ENCODE measurements at regions not wholly inside any gene's neighbourhood (a gene's known extent, or its start where the extent isn't known, plus 50 kb on each side); places are given as distances from the start of the nearest gene placed in this dataset.
"Not testable (repeated sequence)": the region's sequence is repeated elsewhere in the genome, so short reads cannot be mapped to it uniquely, and the experiment has no call there.

DNA sequence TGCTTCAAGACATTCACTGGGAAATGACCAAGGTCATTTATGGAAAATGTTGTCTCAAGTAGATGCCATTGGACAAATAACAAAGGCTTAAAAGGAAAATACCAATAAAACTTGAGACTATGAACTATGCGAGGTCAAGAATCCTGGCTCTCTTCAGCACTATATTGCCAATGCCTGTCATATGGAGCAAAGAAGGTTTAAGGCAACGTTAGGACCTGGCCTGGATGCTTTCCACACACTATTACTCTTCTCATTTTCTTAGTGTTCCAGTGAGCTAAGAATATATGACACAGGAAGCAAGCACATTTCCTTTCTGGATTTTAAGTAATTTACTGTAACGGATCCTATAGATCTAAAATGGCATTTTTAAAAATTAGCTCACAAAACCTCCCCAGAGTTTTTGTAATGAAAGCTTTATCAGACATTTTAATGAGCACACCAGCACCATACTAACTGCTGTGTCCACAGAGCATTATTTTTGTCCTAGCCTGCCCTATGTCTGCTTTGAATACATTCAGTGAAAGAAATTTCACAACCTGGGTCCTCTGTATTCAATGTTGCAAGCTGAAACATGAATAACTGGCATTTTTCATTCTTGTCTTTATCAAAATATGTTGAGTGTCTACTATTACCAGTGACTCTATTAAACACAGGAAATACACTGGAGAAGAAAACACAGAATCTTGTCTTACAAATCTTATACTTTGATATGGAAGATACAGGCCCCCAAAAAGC is 315.6 kb downstream of the CETN3 start:
- Histone ChIP-seq H3K4me1 (ENCODE audit: insufficient read depth, low read length) (peaks cover 20% of the 10 kb centered on the region), H3K27me3 (ENCODE audit: control insufficient read depth in 1 of 2, insufficient read depth in 2 of 2, low read length in 2 of 2) (no peaks in the 10 kb centered on the region), H3K4me3 (ENCODE audit: low read depth in 1 of 2, low read length in 2 of 2) (no peak overlapping the region), H3K36me3 (ENCODE audit: insufficient read depth, low read length) (no peaks in the 10 kb centered on the region), H3K27ac (ENCODE audit: low read depth, low read length) (no peak overlapping the region), H3K9me3 (ENCODE audit: low read length) (no peaks in the 10 kb centered on the region), H3K9ac (ENCODE audit: low read length) (no peak overlapping the region)

DNA sequence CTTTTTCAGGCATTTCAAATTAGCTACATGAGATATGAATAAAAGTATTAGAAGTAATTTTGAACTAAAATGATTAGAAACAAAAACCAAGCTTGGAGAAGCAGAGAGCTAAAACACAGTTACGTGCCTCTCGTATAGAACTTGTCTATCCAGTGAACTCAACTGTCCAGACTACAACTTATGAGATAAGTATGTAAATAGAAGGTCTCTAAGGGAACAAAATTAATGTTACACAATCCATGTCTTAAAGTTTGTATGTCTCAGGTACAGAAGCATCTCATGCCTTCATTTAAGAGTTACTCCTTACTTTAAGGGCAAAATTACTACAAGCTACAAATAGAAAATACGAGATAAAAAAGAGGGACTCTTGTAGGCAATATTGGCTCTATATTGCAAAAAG is 316.8 kb downstream of the CETN3 start:
- Histone ChIP-seq H3K4me3 (ENCODE audit: low read depth in 1 of 2, low read length in 2 of 2) (no peak overlapping the region), H3K36me3 (ENCODE audit: insufficient read depth, low read length) (no peaks in the 10 kb centered on the region), H3K27me3 (ENCODE audit: control insufficient read depth in 1 of 2, insufficient read depth in 2 of 2, low read length in 2 of 2) (no peaks in the 10 kb centered on the region), H3K27ac (ENCODE audit: low read depth, low read length) (no peak overlapping the region), H3K9ac (ENCODE audit: low read length) (no peak overlapping the region), H3K9me3 (ENCODE audit: low read length) (no peaks in the 10 kb centered on the region), H3K4me1 (ENCODE audit: insufficient read depth, low read length) (peaks cover 20% of the 10 kb centered on the region)

DNA sequence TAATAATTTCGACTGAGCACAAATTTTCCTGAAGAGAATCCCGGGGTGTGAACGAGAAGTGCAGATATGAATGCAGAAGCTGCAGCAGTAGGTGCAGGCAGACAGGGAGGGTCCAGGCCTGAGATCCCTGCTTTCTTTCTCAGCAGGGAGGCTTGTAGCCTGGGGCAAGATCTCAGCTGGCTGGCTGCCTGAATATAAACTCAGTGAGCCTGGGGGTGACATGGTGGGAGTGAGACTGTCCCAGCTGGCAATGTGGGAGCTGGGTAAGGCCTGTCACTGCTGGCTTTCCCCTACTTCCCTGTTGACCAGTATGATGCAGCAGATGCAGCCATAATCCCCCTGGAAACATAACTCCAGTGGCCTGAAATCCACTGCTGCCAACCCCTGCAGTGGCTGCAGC is 325.2 kb downstream of the CETN3 start:
- H3K27ac ChIP-seq (ENCODE audit: low read depth, low read length): no peak overlapping the region
- no peaks in the 10 kb centered on the region for H3K36me3 ChIP-seq (ENCODE audit: insufficient read depth, low read length)
- no peaks in the 10 kb centered on the region for H3K27me3 ChIP-seq (ENCODE audit: control insufficient read depth in 1 of 2, insufficient read depth in 2 of 2, low read length in 2 of 2)
- no peak overlapping the region for H3K9ac ChIP-seq (ENCODE audit: low read length)
- H3K9me3 ChIP-seq (ENCODE audit: low read length): no peaks in the 10 kb centered on the region
- H3K4me1 ChIP-seq (ENCODE audit: insufficient read depth, low read length): no peaks in the 10 kb centered on the region
- no peak overlapping the region for H3K4me3 ChIP-seq (ENCODE audit: low read depth in 1 of 2, low read length in 2 of 2)

DNA sequence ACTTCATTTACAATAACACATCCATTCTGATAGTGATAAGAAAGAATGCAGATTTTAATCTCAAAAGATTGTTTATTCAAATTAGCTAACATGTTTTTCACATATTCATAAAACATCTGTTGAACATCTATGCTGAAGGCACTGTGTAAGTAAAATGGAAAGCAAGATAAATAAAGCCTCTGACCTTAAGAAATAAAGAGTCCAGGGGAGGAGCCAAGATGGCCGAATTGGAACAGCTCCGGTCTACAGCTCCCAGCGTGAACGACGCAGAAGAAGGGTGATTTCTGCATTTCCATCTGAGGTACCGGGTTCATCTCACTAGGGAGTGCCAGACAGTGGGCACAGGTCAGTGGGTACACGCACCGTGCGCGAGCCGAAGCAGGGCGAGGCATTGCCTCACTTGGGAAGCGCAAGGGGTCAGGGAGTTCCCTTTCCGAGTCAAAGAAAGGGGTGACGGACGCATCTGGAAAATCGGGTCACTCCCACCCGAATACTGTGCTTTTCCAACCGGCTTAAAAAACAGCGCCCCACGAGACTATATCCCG is 336.5 kb downstream of the CETN3 start:
- H3K4me3 ChIP-seq (ENCODE audit: low read depth in 1 of 2, low read length in 2 of 2); H3K36me3 ChIP-seq (ENCODE audit: insufficient read depth, low read length); H3K27me3 ChIP-seq (ENCODE audit: control insufficient read depth in 1 of 2, insufficient read depth in 2 of 2, low read length in 2 of 2); H3K9me3 ChIP-seq (ENCODE audit: low read length); H3K4me1 ChIP-seq (ENCODE audit: insufficient read depth, low read length); H3K9ac ChIP-seq (ENCODE audit: low read length); H3K27ac ChIP-seq (ENCODE audit: low read depth, low read length): not testable (repeated sequence)

DNA sequence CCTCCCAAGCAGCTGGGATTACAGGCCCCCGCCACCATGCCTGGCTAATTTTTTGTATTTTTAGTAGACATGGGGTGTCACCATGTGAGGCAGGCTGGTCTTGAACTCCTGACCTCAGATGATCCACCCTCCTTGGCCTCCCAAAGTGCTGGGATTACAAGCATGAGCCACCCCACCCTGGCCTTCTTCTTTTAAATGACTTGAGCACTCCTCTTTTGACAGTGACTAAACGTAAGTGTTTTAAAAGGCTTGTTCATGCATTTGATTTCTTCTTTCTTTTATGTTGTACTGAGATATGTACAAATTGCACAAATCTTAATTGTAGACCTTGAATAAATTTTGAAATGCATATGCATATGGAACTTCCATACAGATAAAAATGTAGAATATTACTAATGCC is 337.9 kb downstream of the CETN3 start:
- Histone ChIP-seq H3K9ac (ENCODE audit: low read length) (no peak overlapping the region), H3K36me3 (ENCODE audit: insufficient read depth, low read length) (no peaks in the 10 kb centered on the region), H3K27ac (ENCODE audit: low read depth, low read length) (no peak overlapping the region), H3K4me1 (ENCODE audit: insufficient read depth, low read length) (no peaks in the 10 kb centered on the region), H3K27me3 (ENCODE audit: control insufficient read depth in 1 of 2, insufficient read depth in 2 of 2, low read length in 2 of 2) (no peaks in the 10 kb centered on the region), H3K4me3 (ENCODE audit: low read depth in 1 of 2, low read length in 2 of 2) (no peak overlapping the region), H3K9me3 (ENCODE audit: low read length) (no peaks in the 10 kb centered on the region)

DNA sequence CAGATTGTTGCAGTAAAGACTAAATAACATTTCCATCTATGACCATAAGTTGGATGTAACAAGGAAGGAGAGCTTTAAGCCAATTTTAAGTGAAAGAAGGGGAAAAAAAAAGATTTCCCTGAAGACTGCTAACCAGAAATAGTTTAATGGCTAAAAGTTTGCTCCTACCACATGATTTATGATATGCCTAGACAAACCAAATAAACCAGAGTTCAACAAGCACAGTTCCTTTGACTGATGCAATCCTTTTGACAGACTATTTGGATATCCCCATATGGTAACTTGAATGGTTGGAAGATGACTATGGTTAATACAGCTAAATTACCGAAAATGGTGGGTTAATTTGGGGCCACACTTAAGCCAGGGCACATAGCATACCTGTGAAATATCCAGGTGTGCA is 338.5 kb downstream of the CETN3 start:
- Histone ChIP-seq H3K27ac (ENCODE audit: low read depth, low read length) (no peak overlapping the region), H3K4me3 (ENCODE audit: low read depth in 1 of 2, low read length in 2 of 2) (no peak overlapping the region), H3K9me3 (ENCODE audit: low read length) (peaks cover under 1% of the 10 kb centered on the region), H3K36me3 (ENCODE audit: insufficient read depth, low read length) (no peaks in the 10 kb centered on the region), H3K4me1 (ENCODE audit: insufficient read depth, low read length) (no peaks in the 10 kb centered on the region), H3K27me3 (ENCODE audit: control insufficient read depth in 1 of 2, insufficient read depth in 2 of 2, low read length in 2 of 2) (no peaks in the 10 kb centered on the region), H3K9ac (ENCODE audit: low read length) (no peak overlapping the region)

DNA sequence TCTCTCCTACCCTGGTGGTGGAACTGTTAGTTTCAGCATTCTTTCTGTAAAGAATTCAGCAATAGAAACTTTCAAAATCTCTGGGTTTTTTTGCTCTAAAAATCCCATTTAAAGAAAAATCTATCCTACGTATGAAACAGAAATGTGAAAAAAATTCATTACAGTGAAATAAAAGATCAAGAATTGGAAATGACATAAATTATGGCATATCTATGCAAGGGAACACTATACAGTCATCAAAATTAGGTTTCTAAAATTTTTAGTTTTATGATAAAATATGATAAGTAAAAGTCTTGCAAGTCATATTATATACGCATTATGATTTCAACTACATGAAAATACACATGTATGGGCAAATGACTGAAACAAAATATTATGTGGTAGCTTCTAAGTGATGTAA is 342.6 kb downstream of the CETN3 start:
- Histone ChIP-seq H3K9me3 (ENCODE audit: low read length) (peaks cover 4% of the 10 kb centered on the region), H3K4me1 (ENCODE audit: insufficient read depth, low read length) (no peaks in the 10 kb centered on the region), H3K9ac (ENCODE audit: low read length) (no peak overlapping the region), H3K4me3 (ENCODE audit: low read depth in 1 of 2, low read length in 2 of 2) (no peak overlapping the region), H3K27me3 (ENCODE audit: control insufficient read depth in 1 of 2, insufficient read depth in 2 of 2, low read length in 2 of 2) (no peaks in the 10 kb centered on the region), H3K36me3 (ENCODE audit: insufficient read depth, low read length) (no peaks in the 10 kb centered on the region), H3K27ac (ENCODE audit: low read depth, low read length) (no peak overlapping the region)

DNA sequence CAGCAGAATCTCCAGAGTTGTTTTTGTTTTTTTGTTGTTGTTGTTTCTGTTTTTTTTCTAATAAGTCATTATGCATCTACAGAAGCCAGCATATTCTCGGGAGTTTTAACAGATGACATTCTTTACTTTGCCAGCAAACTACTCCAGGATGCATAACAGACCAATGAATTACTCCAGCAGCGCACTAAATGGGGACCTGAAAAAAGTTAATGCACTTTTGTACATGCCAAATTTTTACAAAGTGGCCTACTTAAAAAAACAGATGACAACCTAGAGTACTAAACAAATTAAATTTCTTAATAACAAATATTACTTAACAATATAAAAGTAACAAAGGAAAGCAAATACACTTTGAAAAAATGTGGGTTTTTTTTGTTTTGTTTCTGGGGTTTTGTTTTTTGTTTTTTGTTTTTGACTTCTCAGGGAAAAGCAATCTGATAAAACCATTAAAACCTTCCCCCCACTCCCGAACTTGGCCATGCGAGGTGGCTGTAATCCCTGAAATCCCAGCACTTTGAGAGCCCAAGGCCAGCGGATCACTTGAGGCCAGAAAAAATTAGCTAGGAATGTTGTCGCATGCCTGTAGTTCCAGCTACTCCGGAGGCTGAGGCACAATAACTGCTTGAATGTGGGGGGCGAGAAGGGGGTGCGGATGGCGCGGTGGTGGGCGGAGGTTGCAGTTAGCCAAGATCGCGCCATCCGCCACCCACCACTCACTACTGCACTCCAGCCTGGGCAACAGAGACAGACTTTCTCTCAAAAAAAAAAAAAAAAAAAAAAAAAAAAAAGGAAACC is 352.4 kb downstream of the CETN3 start:
- no peak overlapping the region for H3K27ac ChIP-seq (ENCODE audit: low read depth, low read length)
- H3K27me3 ChIP-seq (ENCODE audit: control insufficient read depth in 1 of 2, insufficient read depth in 2 of 2, low read length in 2 of 2): no peaks in the 10 kb centered on the region
- H3K36me3 ChIP-seq (ENCODE audit: insufficient read depth, low read length): no peaks in the 10 kb centered on the region
- H3K4me3 ChIP-seq (ENCODE audit: low read depth in 1 of 2, low read length in 2 of 2): no peak overlapping the region
- no peaks in the 10 kb centered on the region for H3K4me1 ChIP-seq (ENCODE audit: insufficient read depth, low read length)
- no peaks in the 10 kb centered on the region for H3K9me3 ChIP-seq (ENCODE audit: low read length)
- no peak overlapping the region for H3K9ac ChIP-seq (ENCODE audit: low read length)

DNA sequence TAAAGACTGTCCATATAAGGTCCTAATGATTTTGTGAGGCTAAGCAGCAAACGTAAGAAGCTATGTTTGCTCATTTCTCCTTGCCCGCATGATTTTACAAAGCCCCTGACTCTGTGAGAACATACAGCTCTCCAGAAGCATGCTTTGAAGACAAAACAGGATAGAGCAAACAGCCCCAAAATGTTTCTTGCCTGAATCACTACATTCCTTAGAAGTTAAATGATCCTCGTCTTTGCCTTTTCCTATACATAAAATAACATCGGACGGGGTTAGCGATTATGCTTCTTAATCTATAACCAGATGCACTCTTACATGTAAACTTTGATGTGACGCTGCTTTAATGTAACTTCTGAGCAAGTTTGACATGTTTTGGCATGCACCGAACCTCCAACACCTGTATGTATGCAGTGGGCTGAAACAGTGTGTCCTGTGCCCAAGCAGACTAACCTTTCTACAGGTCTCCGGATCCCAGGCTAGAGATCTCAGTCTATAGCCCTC is 353.7 kb downstream of the CETN3 start:
- H3K9ac ChIP-seq (ENCODE audit: low read length): no peak overlapping the region
- no peaks in the 10 kb centered on the region for H3K9me3 ChIP-seq (ENCODE audit: low read length)
- no peak overlapping the region for H3K4me3 ChIP-seq (ENCODE audit: low read depth in 1 of 2, low read length in 2 of 2)
- no peak overlapping the region for H3K27ac ChIP-seq (ENCODE audit: low read depth, low read length)
- H3K4me1 ChIP-seq (ENCODE audit: insufficient read depth, low read length): no peaks in the 10 kb centered on the region
- H3K27me3 ChIP-seq (ENCODE audit: control insufficient read depth in 1 of 2, insufficient read depth in 2 of 2, low read length in 2 of 2): no peaks in the 10 kb centered on the region
- no peaks in the 10 kb centered on the region for H3K36me3 ChIP-seq (ENCODE audit: insufficient read depth, low read length)

DNA sequence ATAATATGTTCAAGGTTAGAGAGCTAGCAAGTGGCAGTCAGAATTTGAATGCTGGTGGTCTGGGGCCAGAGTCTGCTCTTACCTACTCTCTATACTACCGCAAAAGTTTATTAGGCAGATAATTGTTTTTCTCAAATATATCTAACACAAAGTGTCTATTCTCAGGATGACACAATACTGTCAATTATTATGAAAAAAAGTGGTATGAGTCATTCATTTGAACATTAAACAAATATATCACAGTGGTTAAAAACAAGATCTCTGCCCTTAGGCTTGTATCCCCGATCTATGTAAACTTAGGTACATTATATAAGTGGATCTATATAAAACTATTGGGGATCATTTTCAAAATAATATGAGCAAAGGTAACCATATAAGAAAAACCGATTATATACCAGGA is 354.9 kb downstream of the CETN3 start:
- H3K9me3 ChIP-seq (ENCODE audit: low read length): no peaks in the 10 kb centered on the region
- H3K4me1 ChIP-seq (ENCODE audit: insufficient read depth, low read length): no peaks in the 10 kb centered on the region
- H3K4me3 ChIP-seq (ENCODE audit: low read depth in 1 of 2, low read length in 2 of 2): no peak overlapping the region
- no peak overlapping the region for H3K27ac ChIP-seq (ENCODE audit: low read depth, low read length)
- H3K9ac ChIP-seq (ENCODE audit: low read length): no peak overlapping the region
- no peaks in the 10 kb centered on the region for H3K36me3 ChIP-seq (ENCODE audit: insufficient read depth, low read length)
- H3K27me3 ChIP-seq (ENCODE audit: control insufficient read depth in 1 of 2, insufficient read depth in 2 of 2, low read length in 2 of 2): no peaks in the 10 kb centered on the region

DNA sequence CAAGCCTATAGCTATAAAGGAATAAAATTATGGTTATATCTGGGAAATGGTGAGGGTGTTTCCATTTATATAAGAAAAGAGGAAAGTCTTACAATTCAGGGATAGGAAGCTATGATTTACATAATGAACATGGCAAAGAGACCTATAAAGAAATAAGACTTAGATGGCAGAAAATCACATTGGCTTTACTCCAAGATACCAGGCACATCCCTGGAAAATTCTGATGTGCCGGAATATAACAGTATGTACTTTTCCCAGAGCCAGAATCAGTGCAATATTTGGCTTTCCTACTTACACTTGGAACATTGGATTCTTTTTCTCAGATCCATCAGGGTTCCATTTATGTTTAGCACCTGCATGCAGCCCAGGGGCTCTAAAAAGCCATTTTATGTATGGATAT is 357.8 kb downstream of the CETN3 start:
- Histone ChIP-seq H3K4me1 (ENCODE audit: insufficient read depth, low read length) (no peaks in the 10 kb centered on the region), H3K36me3 (ENCODE audit: insufficient read depth, low read length) (no peaks in the 10 kb centered on the region), H3K9me3 (ENCODE audit: low read length) (no peaks in the 10 kb centered on the region), H3K27ac (ENCODE audit: low read depth, low read length) (no peak overlapping the region), H3K4me3 (ENCODE audit: low read depth in 1 of 2, low read length in 2 of 2) (no peak overlapping the region), H3K9ac (ENCODE audit: low read length) (no peak overlapping the region), H3K27me3 (ENCODE audit: control insufficient read depth in 1 of 2, insufficient read depth in 2 of 2, low read length in 2 of 2) (no peaks in the 10 kb centered on the region)

Measured in muscle layer of colon (tissue), 2 donors.